Ectodermal cell (in vitro differentiated cells): ENCODE measurements at regions not wholly inside any gene's neighbourhood (a gene's known extent, or its start where the extent isn't known, plus 50 kb on each side); places are given as distances from the start of the nearest gene placed in this dataset.

Source experiments
- H3K27ac ChIP-seq: 2 replicates; pipeline ENCODE4 v1.7.0; 2013; ENCODE audit warnings: mild to moderate bottlenecking, low read depth, low read length; ENCODE audit not compliant: insufficient read depth, poor library complexity, severe bottlenecking
- H3K27me3 ChIP-seq: 2 replicates; pipeline ENCODE4 v1.7.0; 2013; ENCODE audit warnings: mild to moderate bottlenecking, low read length; ENCODE audit not compliant: insufficient read depth, control insufficient read depth, poor library complexity, severe bottlenecking
- H3K36me3 ChIP-seq: one replicate; pipeline ENCODE4 v1.7.0; 2013; ENCODE audit warnings: low read length; ENCODE audit not compliant: control insufficient read depth, insufficient read depth
- H3K4me1 ChIP-seq: one replicate; pipeline ENCODE4 v1.7.0; 2013; ENCODE audit warnings: low read length; ENCODE audit not compliant: control insufficient read depth, insufficient read depth
- H3K4me3 ChIP-seq: 2 replicates; pipeline ENCODE4 v1.7.0; 2013; ENCODE audit warnings: low read depth, low read length, control low read depth; ENCODE audit not compliant: insufficient read depth
- H3K9me3 ChIP-seq: 2 replicates; pipeline ENCODE4 v1.7.0; 2013; ENCODE audit warnings: mild to moderate bottlenecking, low read length, moderate library complexity; ENCODE audit not compliant: control insufficient read depth
- WGBS, 2 experiments: methylation state at CpG; one replicate each; pipeline ENCODE4 v1.1.7; 2013; ENCODE audit warnings: missing lambda C conversion rate in 2 of 2; 5-methylcytosine and 5-hydroxymethylcytosine counted together

DNA sequence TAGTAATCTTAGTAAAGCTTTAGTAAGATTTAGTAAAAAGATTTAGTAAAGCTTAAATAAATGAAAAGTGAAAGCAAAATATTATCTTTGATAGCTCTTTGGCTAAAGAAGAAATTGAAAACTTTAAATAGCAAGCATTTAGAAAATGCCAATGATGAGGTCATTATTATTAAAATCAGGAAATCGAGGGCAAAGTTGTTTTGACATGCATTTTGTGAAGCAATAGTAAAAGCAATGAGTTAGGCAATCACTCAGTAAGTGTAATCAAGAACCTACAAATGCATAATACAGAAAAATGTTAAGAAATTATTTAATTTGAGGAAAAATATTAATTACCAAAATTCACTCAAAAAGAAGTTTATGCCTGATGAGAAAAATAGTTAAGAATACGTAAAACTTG, 280.3 kb upstream of the MME start:
- 86 to 92% methylated on average over 1 of the region's 2 CpGs for WGBS, 2 experiments
- Histone ChIP-seq H3K36me3 (no peaks in the 10 kb centered on the region), H3K27ac (no peak overlapping the region), H3K4me1 (no peaks in the 10 kb centered on the region), H3K4me3 (no peak overlapping the region), H3K27me3 (no peaks in the 10 kb centered on the region), H3K9me3 (no peaks in the 10 kb centered on the region)

- Histone ChIP-seq H3K4me1 (no peaks in the 10 kb centered on the region), H3K27ac (no peak overlapping the region)
- WGBS, 2 experiments: 88% methylated on average over 2 of the region's 2 CpGs
Measured at GRCh38 chr3:154795582-154795981, 284.5 kb upstream of the MME start.

DNA sequence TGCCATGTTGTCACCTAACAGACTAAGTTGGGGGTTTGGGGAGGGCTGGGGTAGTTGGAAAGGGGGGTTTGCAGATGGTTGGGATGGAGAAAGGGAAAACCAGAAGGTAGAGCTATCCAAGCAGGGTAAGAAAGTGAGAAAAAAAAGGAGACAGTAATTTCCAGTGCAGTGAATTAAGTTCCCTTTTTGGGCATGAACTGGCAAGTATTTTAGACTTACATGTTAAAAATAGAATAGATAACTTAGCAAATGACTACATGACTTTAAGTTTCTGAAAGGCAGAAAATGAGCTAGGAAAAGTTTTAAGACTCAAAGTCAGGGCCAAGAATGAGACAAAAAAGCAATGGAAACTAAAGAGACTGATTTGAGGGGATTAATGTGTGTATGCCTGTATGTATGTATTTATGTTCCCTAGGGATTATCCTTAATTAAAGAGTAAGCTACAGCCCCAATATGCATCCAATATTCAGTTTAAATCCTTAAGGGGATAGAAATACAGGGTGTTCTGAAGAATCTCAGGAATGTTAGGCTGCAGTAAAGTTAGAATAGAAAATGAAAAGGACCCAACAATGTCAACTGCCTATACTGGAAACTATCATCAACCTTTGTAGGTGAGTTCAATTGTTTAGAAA, 285.2 kb upstream of the MME start:
- H3K9me3 ChIP-seq: no peaks in the 10 kb centered on the region
- no peaks in the 10 kb centered on the region for H3K4me1 ChIP-seq
- no peak overlapping the region for H3K27ac ChIP-seq
- H3K36me3 ChIP-seq: no peaks in the 10 kb centered on the region
- no peak overlapping the region for H3K4me3 ChIP-seq
- H3K27me3 ChIP-seq: no peaks in the 10 kb centered on the region

More at GRCh38 chr3:154795582-154795981, 284.5 kb upstream of the MME start:
- H3K27me3 ChIP-seq: no peaks in the 10 kb centered on the region
- H3K36me3 ChIP-seq: no peaks in the 10 kb centered on the region
- no peak overlapping the region for H3K4me3 ChIP-seq
- no peaks in the 10 kb centered on the region for H3K9me3 ChIP-seq

- Histone ChIP-seq H3K4me1 (no peaks in the 10 kb centered on the region), H3K27ac (no peak overlapping the region), H3K27me3 (no peaks in the 10 kb centered on the region), H3K36me3 (no peaks in the 10 kb centered on the region), H3K4me3 (no peak overlapping the region), H3K9me3 (no peaks in the 10 kb centered on the region)
- 92 to 100% methylated on average over 1 of the region's 1 CpG for WGBS, 2 experiments
Measured at GRCh38 chr3:154794391-154794790, 285.7 kb upstream of the MME start.

- no peak overlapping the region for H3K27ac ChIP-seq
- no peaks in the 10 kb centered on the region for H3K9me3 ChIP-seq
- H3K36me3 ChIP-seq: no peaks in the 10 kb centered on the region
- H3K4me1 ChIP-seq: no peaks in the 10 kb centered on the region
- no peaks in the 10 kb centered on the region for H3K27me3 ChIP-seq
- WGBS, 2 experiments: 83 to 90% methylated on average over 1 of the region's 1 CpG
- H3K4me3 ChIP-seq: no peak overlapping the region
Measured at GRCh38 chr3:154792828-154793227, 287.3 kb upstream of the MME start.

DNA sequence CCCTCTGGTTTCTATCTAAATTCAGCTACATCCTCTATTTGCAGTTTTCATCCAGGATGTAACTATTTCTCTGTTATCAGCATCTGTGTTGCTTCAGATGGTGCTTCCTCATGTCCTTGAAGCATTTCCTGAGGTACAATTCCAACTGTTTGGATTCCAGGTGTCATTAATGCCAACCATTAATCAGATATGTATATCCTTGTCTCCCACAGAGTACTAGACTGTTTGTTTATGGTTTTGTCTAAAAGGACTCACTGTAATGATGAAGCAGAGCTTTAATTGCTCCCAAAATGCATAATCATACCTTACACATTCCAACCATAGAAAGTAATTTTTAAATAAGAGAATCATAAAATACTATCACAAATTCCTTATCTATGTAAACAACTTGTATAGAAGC, 288.5 kb upstream of the MME start:
- H3K9me3 ChIP-seq: no peaks in the 10 kb centered on the region
- H3K4me1 ChIP-seq: no peaks in the 10 kb centered on the region
- no peaks in the 10 kb centered on the region for H3K27me3 ChIP-seq
- H3K4me3 ChIP-seq: no peak overlapping the region
- no peaks in the 10 kb centered on the region for H3K36me3 ChIP-seq
- no peak overlapping the region for H3K27ac ChIP-seq

DNA sequence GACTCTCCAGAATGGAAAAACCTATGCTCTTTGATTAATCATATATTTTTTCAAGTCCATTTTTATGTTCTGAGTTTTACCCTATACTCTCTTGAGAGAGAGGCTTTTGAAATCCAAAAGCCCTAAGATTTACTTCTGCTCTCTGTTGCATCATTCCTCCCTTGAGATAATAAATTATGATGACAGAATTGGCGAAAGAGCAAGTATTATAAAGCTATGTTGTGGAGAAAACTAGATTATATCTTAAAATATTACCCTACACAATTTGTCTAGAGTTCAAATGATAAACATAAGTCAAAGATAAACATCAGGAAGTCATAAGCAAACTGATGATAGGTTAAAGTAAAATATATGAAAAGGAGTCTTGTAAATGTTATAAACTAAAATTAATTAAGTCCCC, 293.4 kb upstream of the MME start:
- no peaks in the 10 kb centered on the region for H3K9me3 ChIP-seq
- no peaks in the 10 kb centered on the region for H3K27me3 ChIP-seq
- no peaks in the 10 kb centered on the region for H3K4me1 ChIP-seq
- H3K27ac ChIP-seq: no peak overlapping the region
- H3K4me3 ChIP-seq: no peak overlapping the region
- WGBS, 2 experiments: no CpG with 5 or more reads among the region's 1 CpG
- H3K36me3 ChIP-seq: no peaks in the 10 kb centered on the region

- no peak overlapping the region for H3K27ac ChIP-seq
- H3K9me3 ChIP-seq: no peaks in the 10 kb centered on the region
- H3K4me1 ChIP-seq: no peaks in the 10 kb centered on the region
- no peaks in the 10 kb centered on the region for H3K27me3 ChIP-seq
- 90 to 91% methylated on average over 4 of the region's 4 CpGs for WGBS, 2 experiments
- no peaks in the 10 kb centered on the region for H3K36me3 ChIP-seq
- H3K4me3 ChIP-seq: no peak overlapping the region
Measured at GRCh38 chr3:154783521-154783931, 296.6 kb upstream of the MME start.

GRCh38 chr3:154783061-154783460, 297.1 kb upstream of the MME start:
- WGBS, 2 experiments: 98 to 100% methylated on average over 1 to 3 of the region's 3 CpGs
- Histone ChIP-seq H3K4me1 (no peaks in the 10 kb centered on the region), H3K4me3 (no peak overlapping the region)

GRCh38 chr3:154782151-154782550, 298.0 kb upstream of the MME start:
- H3K27ac ChIP-seq: no peak overlapping the region
- WGBS, 2 experiments: 75 to 77% methylated on average over 2 of the region's 2 CpGs
- no peaks in the 10 kb centered on the region for H3K27me3 ChIP-seq
- no peaks in the 10 kb centered on the region for H3K9me3 ChIP-seq
- no peaks in the 10 kb centered on the region for H3K36me3 ChIP-seq
- H3K4me1 ChIP-seq: no peaks in the 10 kb centered on the region
- H3K4me3 ChIP-seq: no peak overlapping the region

More at GRCh38 chr3:154783061-154783460, 297.1 kb upstream of the MME start:
- Histone ChIP-seq H3K27me3 (no peaks in the 10 kb centered on the region), H3K9me3 (no peaks in the 10 kb centered on the region), H3K27ac (no peak overlapping the region), H3K36me3 (no peaks in the 10 kb centered on the region)

- Histone ChIP-seq H3K36me3 (no peaks in the 10 kb centered on the region), H3K27ac (no peak overlapping the region), H3K9me3 (no peaks in the 10 kb centered on the region), H3K4me3 (no peak overlapping the region), H3K4me1 (no peaks in the 10 kb centered on the region), H3K27me3 (no peaks in the 10 kb centered on the region)
- 99% methylated on average over 3 of the region's 3 CpGs for WGBS, 2 experiments
Measured at GRCh38 chr3:154781595-154781994, 298.5 kb upstream of the MME start.
